Activated T-cell treated with anti-CD3 and anti-CD28 coated beads, Interleukin-2, amount 50 U/mL, for 72 hours (primary cell): ENCODE measurements at regions not wholly inside any gene's neighbourhood (a gene's known extent, or its start where the extent isn't known, plus 50 kb on each side); places are given as distances from the start of the nearest gene placed in this dataset.
"Not testable (repeated sequence)": the region's sequence is repeated elsewhere in the genome, so short reads cannot be mapped to it uniquely, and the experiment has no call there.

Source experiments
- ATAC-seq, 2 donors: fragments of 150-1000 bp; cut with Tn5 transposase; replicated peaks in 1 of 2; 2 replicates each; pipeline ENCODE4 v1.10.0; 2021; ENCODE audit warnings: moderate library complexity in 2 of 2, mild to moderate bottlenecking in 1 of 2
- DNase-seq, 2 donors: peaks; one replicate each; pipeline ENCODE4 v3.0.0; 2021 to 2022; ENCODE audit warnings: mixed read lengths in 1 of 2
- H3K27ac Mint-ChIP-seq: one replicate; pipeline ENCODE4 v1.8.0; 2022; ENCODE audit warnings: mild to moderate bottlenecking, moderate library complexity, mixed read lengths
- H3K27me3 Mint-ChIP-seq: one replicate; pipeline ENCODE4 v1.8.0; 2022; ENCODE audit warnings: low read depth, mixed read lengths
- H3K36me3 Mint-ChIP-seq, 2 donors: one replicate each; pipeline ENCODE4 v1.8.0; 2022; ENCODE audit warnings: mixed read lengths in 2 of 2, mild to moderate bottlenecking in 1 of 2; ENCODE audit not compliant: insufficient read depth in 2 of 2
- H3K4me1 Mint-ChIP-seq: one replicate; pipeline ENCODE4 v1.8.0; 2022; ENCODE audit warnings: low read depth, mixed read lengths
- H3K4me3 Mint-ChIP-seq, 2 donors: one replicate each; pipeline ENCODE4 v1.8.0; 2022; ENCODE audit warnings: mild to moderate bottlenecking in 2 of 2, mixed read lengths in 2 of 2, moderate library complexity in 2 of 2
- H3K9me3 Mint-ChIP-seq, 2 donors: one replicate each; pipeline ENCODE4 v1.8.0; 2022; ENCODE audit warnings: mixed read lengths in 2 of 2

- no peak overlapping the region for H3K4me3 Mint-ChIP-seq
- no peak for DNase-seq
Measured at GRCh38 chr3:193148688-193149473, 92.1 kb upstream of the PLAAT1 start.

DNA sequence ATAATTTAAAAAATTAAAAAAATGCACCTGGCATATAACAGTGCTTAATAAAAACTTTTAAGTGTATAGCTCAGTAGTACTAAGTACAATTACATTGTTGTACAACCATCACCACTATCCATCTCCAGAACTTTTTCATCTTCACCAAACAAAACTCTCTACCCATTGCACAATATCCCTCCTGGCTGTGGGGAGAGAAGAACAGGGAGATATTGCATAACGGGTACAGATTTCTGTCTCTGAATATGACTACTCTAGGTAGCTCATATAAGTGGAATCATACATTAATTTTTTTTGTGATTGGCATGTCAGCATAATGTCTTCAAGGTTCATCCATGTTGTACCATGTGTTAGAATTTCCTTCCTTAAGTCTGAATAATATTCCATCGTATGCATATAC, 91.0 kb upstream of the PLAAT1 start:
- H3K4me3 Mint-ChIP-seq = no peak overlapping the region
- no peaks in the 10 kb centered on the region for H3K36me3 Mint-ChIP-seq
- H3K9me3 Mint-ChIP-seq = no peaks in the 10 kb centered on the region
- DNase-seq (no peak), ATAC-seq (no peak)
- H3K27me3 Mint-ChIP-seq = no peaks in the 10 kb centered on the region
- H3K4me1 Mint-ChIP-seq = no peaks in the 10 kb centered on the region
- no peak overlapping the region for H3K27ac Mint-ChIP-seq

More at GRCh38 chr3:193148688-193149473, 92.1 kb upstream of the PLAAT1 start:
- Mint-ChIP-seq H3K27ac (no peak overlapping the region), H3K27me3 (no peaks in the 10 kb centered on the region), H3K4me1 (no peaks in the 10 kb centered on the region), H3K9me3 (no peaks in the 10 kb centered on the region), H3K36me3 (no peaks in the 10 kb centered on the region)
- ATAC-seq = no peak

GRCh38 chr3:193155044-193155781, 85.8 kb upstream of the PLAAT1 start:
- H3K36me3 Mint-ChIP-seq, H3K9me3 Mint-ChIP-seq, H3K4me1 Mint-ChIP-seq, H3K27me3 Mint-ChIP-seq, DNase-seq, H3K4me3 Mint-ChIP-seq, H3K27ac Mint-ChIP-seq, ATAC-seq: not testable (repeated sequence)

GRCh38 chr3:193157051-193157450, 84.0 kb upstream of the PLAAT1 start:
- Mint-ChIP-seq H3K9me3 (no peaks in the 10 kb centered on the region), H3K4me3 (no peak overlapping the region), H3K27me3 (peaks cover 8% of the 10 kb centered on the region), H3K4me1 (no peaks in the 10 kb centered on the region), H3K27ac (no peak overlapping the region), H3K36me3 (no peaks in the 10 kb centered on the region)
- ATAC-seq (no peak), DNase-seq (no peak)

DNA sequence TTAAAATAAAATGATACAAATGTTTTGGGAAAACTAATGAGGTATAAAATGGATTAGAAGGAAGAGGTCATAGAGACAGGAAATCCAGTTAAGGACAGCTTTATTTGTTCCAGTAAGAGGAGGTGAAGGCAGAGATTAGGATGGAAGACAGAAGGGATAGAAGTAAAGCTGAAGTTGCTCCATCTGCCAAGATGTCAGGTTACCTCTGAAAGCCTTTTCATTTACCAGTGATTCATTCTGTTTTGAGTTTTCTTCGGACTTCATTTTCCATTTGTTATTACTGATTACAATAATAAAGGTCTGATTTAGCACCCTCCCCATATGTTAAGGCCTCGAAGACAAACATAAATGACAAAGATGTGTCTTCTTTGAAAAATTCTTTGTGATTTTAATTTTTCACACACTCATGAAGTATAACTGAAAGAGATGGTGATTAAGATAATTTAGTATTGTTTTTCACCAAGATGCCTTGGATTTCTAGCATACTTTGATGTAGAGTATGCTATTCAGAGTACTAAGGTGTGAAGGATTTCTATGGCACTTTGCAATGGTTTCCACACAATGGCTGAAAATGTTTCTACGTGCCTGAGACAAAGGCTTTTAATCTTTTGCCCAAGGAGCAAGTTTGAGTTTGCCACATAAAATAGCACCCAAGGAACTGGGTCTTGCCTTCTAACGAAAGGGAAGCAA, 75.4 kb upstream of the PLAAT1 start:
- ATAC-seq = no peak

GRCh38 chr3:193168931-193169330, 72.1 kb upstream of the PLAAT1 start:
- Mint-ChIP-seq H3K4me3 (no peak overlapping the region), H3K36me3 (no peaks in the 10 kb centered on the region), H3K27me3 (peaks cover 7% of the 10 kb centered on the region), H3K4me1 (no peaks in the 10 kb centered on the region), H3K27ac (no peak overlapping the region), H3K9me3 (peaks cover 0 to 4% of the 10 kb centered on the region in 2 donors)
- DNase-seq = no peak
- ATAC-seq = no peak

More for the DNA sequence above, 75.4 kb upstream of the PLAAT1 start:
- H3K4me1 Mint-ChIP-seq = no peaks in the 10 kb centered on the region
- no peak overlapping the region for H3K27ac Mint-ChIP-seq
- DNase-seq = no peak
- no peaks in the 10 kb centered on the region for H3K9me3 Mint-ChIP-seq
- peaks cover 7% of the 10 kb centered on the region for H3K27me3 Mint-ChIP-seq
- H3K36me3 Mint-ChIP-seq = no peaks in the 10 kb centered on the region
- H3K4me3 Mint-ChIP-seq = no peak overlapping the region

DNA sequence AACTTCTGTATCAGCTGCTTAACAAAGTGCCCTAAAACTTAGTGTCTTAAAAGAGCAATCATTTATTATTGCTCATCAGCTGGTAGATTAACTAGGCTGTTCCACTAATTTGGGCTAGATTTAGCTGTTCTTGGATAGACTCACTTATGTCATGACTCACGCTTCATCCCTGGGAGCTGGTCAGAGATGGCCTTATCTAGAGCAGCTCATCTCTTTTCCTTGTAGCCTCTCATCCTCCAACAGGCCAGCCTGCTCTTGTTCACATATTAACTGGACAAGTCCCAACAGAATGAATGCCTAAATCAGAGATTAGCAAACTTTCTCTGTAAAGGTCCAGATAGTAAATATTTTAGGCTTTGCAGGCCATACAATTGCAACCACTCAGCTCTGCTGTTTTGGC, 66.9 kb upstream of the PLAAT1 start:
- H3K4me1 Mint-ChIP-seq = no peaks in the 10 kb centered on the region
- DNase-seq = no peak
- no peak for ATAC-seq
- peaks cover 2% of the 10 kb centered on the region for H3K27me3 Mint-ChIP-seq
- H3K4me3 Mint-ChIP-seq = no peak overlapping the region
- peaks cover 0 to 4% of the 10 kb centered on the region in 2 donors for H3K9me3 Mint-ChIP-seq
- H3K27ac Mint-ChIP-seq = no peak overlapping the region
- H3K36me3 Mint-ChIP-seq = no peaks in the 10 kb centered on the region

GRCh38 chr3:193179332-193180012, 61.5 kb upstream of the PLAAT1 start:
- H3K9me3 Mint-ChIP-seq, ATAC-seq, H3K4me3 Mint-ChIP-seq, H3K36me3 Mint-ChIP-seq, H3K27me3 Mint-ChIP-seq, H3K27ac Mint-ChIP-seq, H3K4me1 Mint-ChIP-seq, DNase-seq: not testable (repeated sequence)

DNA sequence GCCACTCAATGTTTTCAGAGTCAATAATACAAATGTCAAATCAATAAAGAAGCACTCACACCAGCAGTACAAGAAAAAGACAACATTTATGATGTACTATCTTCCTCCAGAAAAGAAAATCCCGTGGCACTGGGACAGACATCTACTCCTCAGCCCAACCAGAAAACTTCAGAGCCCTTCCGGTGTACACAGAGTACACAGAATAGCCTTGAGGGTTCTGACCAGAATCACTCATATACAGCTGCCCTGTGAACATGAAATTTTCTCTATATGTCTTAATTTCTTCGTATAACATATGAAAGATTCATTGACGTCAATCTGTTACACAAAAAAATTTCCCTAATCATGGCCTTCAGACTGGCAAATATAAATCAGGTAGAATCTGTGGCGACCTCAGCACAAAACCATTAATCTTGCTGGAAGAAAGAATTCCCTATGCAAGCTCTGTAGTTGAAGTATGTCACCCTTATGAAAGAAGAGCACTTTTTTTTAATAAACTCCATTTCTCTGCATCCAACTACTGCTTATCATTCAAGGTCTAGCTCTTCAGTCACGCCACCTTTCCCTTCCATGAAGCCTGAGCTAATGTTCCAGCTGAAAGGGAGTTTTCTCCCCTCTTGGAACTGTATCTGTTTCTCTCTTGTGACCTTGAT, 53.8 kb upstream of the PLAAT1 start:
- Mint-ChIP-seq H3K27ac (no peak overlapping the region), H3K4me3 (no peak overlapping the region), H3K9me3 (no peaks in the 10 kb centered on the region), H3K4me1 (no peaks in the 10 kb centered on the region), H3K27me3 (peaks cover 7% of the 10 kb centered on the region), H3K36me3 (peaks cover 0 to 2% of the 10 kb centered on the region in 2 donors)
- ATAC-seq = no peak
- no peak for DNase-seq

DNA sequence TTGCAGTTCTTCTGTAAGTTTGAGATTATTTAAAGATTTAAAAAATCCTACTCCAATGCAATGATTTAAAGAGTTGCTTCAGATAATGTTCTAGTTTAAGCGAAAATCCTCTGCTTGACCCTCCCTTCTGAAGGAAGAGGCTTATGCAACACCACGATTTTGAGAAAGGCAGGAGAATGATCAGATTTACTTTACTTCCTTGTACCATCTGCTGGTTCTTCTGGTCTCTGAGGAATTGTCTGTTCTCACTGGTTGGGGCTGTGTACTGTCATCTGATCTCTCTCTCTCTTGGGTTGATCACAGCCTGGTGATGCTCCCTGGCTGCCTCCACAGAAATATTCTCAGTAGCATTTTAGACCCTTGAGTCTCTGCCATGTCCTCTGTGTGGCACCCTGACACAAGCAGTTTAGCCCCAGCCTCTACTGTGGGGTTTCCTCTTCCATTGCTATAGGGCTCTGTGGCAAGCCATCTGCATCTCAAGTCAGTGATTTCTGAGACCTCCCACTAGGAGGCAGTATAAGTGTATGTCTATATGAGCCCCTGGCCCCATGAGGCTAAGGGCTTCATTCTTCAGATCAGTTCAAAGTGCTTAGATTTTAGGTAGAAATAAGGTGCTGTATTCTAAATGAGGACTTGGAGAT, 50.8 kb upstream of the PLAAT1 start:
- no peaks in the 10 kb centered on the region for H3K4me1 Mint-ChIP-seq
- H3K36me3 Mint-ChIP-seq = no peaks in the 10 kb centered on the region
- no peak overlapping the region for H3K4me3 Mint-ChIP-seq
- no peaks in the 10 kb centered on the region for H3K9me3 Mint-ChIP-seq
- DNase-seq (peak in 1 of 2 donors; percentile 16), ATAC-seq (peak; percentile 37 to 54)
- H3K27ac Mint-ChIP-seq = no peak overlapping the region
- H3K27me3 Mint-ChIP-seq = peaks cover 7% of the 10 kb centered on the region
